ENCODE measurements at regions not wholly inside any gene's neighbourhood (a gene's known extent, or its start where the extent isn't known, plus 50 kb on each side); places are given as distances from the start of the nearest gene placed in this dataset.
"Not testable (repeated sequence)": the region's sequence is repeated elsewhere in the genome, so short reads cannot be mapped to it uniquely, and the experiment has no call there.

DNA sequence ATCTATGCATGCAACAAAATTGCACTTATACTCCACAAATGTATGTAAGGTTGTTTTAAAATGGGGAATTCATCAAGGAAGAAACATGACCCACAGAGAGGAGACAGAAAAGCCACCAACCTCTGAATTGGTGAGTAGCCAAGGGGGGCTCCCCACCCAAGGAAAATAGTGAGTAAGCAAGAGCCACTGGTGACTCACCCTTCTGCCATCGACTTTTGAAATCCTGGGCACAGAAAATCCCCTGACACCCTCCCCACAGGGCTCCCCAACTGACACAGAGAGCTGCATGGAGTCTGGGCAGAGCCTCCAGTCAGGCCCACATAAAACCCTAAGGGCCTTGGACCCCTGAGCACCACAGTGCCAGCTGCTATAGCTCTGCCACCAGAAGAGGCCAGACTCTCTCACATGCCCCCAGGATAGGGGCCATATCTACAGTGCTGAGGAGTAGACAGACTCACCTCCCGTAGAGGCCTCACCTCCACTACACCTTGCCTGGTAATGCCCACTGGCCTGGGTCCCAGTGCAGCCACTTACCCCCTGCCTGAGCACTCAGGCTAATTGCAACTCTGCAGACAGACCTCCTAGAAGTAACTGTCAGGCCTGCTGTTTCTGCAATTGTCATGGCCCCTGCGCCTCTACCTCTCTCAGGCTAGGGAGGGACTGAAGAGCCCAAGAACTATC, 244.7 kb upstream of the WSB1 start:
- CTCF ChIA-PET, result no interaction called here
- POLR2A ChIA-PET, result no interaction called here

- CTCF ChIA-PET, result no interaction called here
Measured at GRCh38 chr17:27065588-27065987, 228.3 kb upstream of the WSB1 start.

DNA sequence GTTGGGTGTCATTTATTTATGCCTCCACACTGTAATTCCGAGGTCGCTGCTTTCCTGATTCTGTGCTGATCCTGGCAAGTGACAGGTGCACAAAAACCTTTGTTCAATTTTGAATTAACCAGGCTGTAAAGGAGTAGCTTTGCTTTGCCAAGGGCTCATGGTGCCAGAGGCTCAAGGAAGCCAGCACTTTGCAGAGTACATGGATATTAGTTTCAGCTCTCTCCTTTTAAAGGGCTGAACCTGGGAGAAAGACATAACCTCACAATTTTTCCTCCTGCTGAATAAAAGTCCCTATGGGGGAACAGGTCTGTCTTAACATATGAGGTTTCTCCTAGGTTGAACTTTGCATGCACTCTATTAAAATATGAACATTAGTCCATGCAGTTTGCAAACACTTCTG, 227.6 kb upstream of the WSB1 start:
- CTCF ChIA-PET, result no interaction called here

More at GRCh38 chr17:27065588-27065987, 228.3 kb upstream of the WSB1 start:
- POLR2A ChIA-PET, result no interaction called here

DNA sequence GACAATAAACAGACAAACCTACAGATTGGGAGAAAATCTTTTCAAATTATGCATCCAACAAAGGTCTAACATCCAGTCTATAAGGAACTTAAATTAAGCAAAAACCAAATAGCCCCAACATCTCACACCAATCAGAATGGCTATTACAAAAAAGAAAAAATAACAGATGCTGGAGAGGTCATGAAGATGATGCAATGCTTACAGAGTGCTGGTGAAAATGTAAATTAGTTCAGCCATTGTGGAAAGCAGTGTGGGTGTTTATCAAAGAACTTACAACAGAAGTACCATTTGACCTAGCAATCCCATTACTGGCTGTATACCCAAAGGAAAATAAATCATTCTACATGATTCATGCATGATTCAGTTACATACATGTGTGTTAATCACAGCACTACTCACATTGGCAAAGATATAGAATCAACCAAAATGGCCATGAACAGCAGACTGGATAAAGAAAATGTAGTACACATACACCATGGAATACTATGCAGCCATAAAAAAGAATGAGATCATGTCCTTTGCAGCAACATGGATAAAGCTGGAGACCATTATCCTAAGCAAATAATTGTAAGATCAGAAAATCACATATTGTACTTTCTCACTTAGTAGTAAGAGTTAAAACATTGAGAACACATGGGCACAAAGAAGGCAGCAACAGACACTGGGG, 223.9 kb upstream of the WSB1 start:
- ChIA-PET POLR2A (no interaction called here), CTCF (no interaction called here)

More for the DNA sequence above, 227.6 kb upstream of the WSB1 start:
- POLR2A ChIA-PET, result no interaction called here

DNA sequence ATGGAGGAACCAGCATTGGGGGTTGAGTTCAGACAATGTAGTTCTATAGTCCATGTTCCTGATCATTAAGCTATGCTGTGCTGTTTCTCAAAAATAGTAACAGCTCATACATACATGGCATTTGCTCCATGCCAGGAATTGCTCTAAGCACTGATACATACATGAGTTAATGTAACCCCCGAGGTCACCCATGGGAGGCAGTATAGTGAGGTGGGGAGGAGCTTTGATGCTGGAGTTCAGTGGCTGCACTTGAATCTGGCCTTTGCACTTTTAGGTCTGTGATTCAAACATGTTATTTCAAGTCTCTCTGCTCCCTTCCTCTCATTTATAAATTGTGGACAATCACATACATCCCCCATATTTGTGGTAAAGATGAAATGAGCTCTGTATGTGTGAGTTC, 223.1 kb upstream of the WSB1 start:
- ChIA-PET CTCF (no interaction called here), POLR2A (no interaction called here)

DNA sequence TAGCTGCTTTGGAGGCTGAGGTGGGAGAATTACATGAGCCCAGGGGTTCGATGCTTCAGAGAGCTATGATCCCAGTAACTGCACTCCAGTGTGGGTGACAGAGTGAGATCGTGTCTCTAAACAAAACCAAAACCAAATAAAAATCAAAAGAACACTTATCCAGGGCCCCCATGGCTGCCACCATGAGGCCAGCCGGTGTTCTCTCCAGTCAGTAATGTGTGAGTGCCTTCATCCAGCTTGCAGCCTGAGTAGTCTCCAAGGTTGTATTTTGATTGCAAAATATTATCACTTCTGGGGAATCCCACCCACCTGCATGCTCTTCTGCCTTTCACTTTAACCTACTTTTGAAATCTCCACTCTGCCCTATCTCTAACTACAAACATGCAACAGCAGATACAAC, 221.0 kb upstream of the WSB1 start:
- CTCF ChIA-PET, result no interaction called here
- POLR2A ChIA-PET, result no interaction called here

GRCh38 chr17:27076814-27077213, 217.1 kb upstream of the WSB1 start:
- CTCF ChIA-PET, result no interaction called here
- POLR2A ChIA-PET, result no interaction called here

- POLR2A ChIA-PET, result no interaction called here
- CTCF ChIA-PET, result no interaction called here
Measured at GRCh38 chr17:27078296-27078695, 215.6 kb upstream of the WSB1 start.

- CTCF ChIA-PET, result no interaction called here
Measured at GRCh38 chr17:27079660-27080059, 214.3 kb upstream of the WSB1 start.

GRCh38 chr17:27081002-27081638, 212.8 kb upstream of the WSB1 start:
- POLR2A ChIA-PET, result no interaction called here

More at GRCh38 chr17:27079660-27080059, 214.3 kb upstream of the WSB1 start:
- POLR2A ChIA-PET, result no interaction called here

DNA sequence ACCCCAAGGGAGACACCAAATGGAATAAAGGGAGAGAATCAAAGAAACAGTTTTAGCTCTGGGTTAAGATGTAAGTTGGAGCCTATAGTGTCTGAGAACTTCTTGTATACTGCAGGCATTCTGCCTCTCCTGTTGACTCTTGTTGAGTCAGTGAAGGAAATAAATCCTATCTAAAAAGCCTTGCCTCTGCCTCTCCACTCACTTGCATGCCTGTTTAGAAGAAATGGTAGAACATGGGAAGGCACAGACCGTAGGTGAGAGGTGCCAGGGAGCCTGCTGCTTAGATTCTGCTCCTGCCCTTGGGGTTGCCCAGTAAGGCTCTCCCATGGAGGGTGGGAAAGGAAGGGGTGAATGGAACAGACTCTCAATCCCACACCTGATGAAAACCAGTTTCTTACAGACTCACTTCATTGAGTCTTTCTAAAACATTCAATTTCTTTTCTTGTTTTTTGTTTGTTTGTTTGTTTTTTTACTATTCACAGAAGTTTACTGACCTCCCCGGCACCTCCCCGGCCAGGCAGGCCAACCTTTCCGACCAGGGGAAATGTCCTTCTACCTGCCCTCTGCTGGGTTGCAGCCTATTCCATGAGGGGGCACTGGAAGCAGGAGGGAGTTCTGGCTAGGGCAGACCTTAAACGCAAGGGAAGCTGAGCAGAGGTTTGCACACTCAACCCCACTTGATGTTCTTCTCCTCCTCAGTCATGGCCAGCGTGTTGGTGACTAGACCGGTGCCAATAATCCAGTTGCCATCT, 211.7 kb upstream of the WSB1 start:
- POLR2A ChIA-PET, result no interaction called here
- CTCF ChIA-PET, result no interaction called here

More at GRCh38 chr17:27081002-27081638, 212.8 kb upstream of the WSB1 start:
- CTCF ChIA-PET, result no interaction called here

- ChIA-PET POLR2A (no interaction called here), CTCF (no interaction called here)
Measured at GRCh38 chr17:27082775-27083154, 211.1 kb upstream of the WSB1 start.

DNA sequence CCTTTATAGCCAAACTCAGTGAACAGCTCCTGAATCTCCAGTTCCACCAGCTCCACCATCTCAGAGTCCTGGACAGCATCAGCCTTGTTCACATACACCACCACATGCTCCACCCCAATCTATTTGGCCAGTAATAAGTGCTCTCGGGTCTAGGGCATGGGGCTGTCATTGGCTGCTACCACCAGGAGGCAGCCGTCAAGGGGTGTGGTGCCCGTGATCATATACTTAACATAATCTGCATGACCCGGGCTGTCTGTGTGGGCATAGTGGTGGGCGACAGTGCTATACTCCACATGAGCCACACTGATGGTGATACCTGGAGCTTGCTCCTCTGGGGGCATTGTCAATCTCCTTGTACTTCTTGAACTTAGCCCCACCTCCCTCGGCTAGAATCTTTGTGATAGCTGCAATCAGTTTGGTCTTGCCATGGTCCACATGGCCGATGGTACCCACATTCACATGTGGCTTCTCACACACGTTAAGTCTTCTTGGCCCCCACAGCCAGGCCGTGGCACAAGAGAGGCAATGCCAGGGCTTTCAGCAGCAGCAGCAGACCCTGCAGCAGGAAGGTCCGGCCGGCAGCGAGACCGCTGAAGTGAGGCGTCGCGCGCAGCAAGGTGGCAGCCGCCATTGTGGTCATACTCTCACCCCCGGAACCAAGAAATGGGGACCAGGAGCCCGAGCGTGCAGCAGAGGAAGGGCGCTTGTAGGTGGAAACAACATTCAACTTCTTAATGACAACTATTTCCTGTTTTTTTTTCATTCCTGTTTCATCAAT, 210.3 kb upstream of the WSB1 start:
- CTCF ChIA-PET, result no interaction called here
- POLR2A ChIA-PET, result no interaction called here

DNA sequence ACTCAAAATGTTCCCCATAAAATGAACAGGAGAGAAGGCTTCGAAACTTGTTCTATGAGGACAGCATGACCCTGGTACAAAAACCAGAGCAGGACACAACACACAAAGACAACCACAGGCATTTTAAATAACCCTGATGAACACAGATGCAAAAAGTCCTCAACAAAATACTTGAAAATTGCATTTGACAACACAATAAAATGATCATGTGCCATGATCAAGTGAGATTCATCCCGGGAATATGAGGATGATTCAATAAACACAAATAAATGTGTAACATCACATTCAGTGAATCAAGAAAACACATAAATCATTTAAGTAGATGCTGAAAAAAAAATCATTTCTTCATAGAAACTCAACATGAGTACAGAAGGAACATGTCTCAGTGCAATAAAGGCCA, 208.4 kb upstream of the WSB1 start:
- POLR2A ChIA-PET, result no interaction called here
- CTCF ChIA-PET, result no interaction called here

- ChIA-PET CTCF (no interaction called here), POLR2A (no interaction called here)
Measured at GRCh38 chr17:27086526-27086925, 207.4 kb upstream of the WSB1 start.

DNA sequence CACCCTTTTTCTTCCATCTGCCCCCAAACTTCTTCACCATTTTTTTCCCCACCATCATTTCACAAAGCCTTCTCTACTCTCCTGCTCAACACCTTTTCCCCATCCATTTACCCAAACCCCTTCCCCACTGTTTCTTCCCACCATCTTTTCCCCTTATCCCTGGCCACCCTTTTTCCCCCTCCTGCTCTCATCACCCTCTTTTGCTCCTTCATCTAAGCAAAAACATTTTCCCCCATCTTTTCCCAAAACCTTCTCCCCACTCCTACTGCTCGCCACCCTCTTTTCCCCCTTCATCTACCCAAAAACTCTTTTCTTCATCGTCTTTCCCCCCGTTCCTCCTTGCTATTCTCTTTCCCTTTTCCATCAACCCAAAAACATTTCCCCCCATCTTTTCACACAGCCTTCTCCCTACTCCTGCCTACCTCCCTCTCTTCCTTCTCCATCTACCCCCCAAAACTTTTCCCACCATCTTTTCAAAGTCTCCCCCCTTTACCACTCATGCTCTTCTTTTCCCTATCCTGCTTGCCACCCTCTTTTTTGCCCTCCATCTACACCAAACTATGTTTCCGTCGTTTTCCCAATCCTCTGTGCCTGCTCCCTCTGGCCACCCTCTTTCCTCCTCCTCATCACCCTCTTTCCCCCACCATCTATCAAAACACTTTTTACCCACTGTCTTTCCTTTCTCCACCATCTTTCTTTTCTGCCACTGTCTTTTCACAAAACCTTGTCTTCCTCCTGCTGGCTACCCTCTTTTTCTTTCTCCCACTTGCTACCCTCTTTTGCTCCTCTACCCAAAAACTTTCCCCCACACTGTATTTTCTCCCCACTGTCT, 205.8 kb upstream of the WSB1 start:
- POLR2A ChIA-PET, result no interaction called here
- CTCF ChIA-PET, result no interaction called here

GRCh38 chr17:27088767-27089078, 205.2 kb upstream of the WSB1 start:
- ChIA-PET POLR2A (no interaction called here), CTCF (no interaction called here)

DNA sequence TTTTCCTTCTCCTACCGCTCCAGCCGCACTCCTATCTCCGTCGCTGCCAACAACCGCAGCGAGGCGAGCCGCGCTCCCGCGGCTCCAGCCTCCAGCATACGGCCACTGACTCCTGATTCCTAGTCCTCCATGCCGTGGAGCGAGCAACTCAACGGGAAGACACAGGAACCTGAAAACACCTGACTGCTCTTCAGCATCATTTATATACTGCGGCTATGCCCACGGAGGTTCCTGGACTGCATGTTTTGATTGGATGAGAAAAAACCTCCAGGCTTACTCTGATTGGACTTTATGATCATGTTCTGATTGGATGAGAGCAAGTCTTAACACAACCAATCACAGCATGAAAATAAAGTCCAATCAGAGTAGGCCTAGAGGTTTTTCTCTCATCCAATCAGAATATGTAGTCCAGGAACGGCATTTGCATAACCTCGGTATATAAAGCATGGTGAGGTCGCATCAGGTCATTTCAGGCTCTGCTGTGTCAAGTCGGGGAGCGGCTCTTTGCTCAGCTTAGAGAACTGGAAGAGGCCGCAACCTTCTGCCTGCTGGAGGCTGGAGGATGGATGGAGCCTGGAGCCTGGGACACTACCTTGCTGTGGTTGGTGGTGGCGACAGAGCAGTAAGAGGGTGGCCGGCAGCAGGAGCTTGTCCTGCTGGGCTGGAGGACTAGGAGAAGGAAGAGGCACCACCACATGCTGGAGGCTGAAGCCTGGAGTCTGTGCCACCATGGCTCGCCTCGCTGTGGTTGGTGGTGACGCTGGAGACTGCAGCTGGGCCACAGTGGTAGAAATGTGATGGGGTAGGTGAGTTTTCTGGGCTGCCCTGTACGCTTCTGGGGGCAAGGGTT, 204.6 kb upstream of the WSB1 start:
- POLR2A ChIA-PET, CTCF ChIA-PET: not testable (repeated sequence)

GRCh38 chr17:27089929-27090247, 204.0 kb upstream of the WSB1 start:
- POLR2A ChIA-PET, result no interaction called here
- CTCF ChIA-PET, result no interaction called here
